HG03565 (cell line): ENCODE measurements at regions not wholly inside any gene's neighbourhood (a gene's known extent, or its start where the extent isn't known, plus 50 kb on each side); places are given as distances from the start of the nearest gene placed in this dataset.
A peak's percentile ranks its signal among the peaks of the same experiment; 100 is the strongest.
"Not testable (repeated sequence)": the region's sequence is repeated elsewhere in the genome, so short reads cannot be mapped to it uniquely, and the experiment has no call there.

ENCODE experiments used
- ATAC-seq: cut with Tn5 transposase; IDR thresholded peaks from one replicate; pipeline ENCODE4 v1.9.1; 2021; ENCODE audit warnings: mild to moderate bottlenecking, moderate library complexity; ENCODE audit not compliant: unreplicated experiment

DNA sequence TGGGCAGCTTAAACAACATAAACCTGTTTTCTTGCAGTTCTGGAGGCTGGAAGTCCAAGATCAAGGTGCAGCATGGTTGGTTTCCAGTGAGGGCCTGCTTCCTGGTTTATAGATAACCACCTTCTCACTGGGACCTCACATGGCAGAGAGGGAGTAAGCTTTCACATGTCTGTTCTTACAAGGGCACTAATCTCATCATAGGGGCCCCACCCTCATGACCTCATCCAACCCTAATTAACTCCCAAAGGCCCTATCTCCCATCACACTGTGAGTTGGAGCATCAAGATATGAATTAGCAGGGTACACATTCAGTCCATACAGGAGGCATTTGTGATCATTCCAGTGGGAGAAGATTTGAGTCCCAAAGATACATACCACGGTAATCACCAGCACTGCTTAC is 50.5 kb upstream of the GRIN2A start:
- no peak for ATAC-seq

DNA sequence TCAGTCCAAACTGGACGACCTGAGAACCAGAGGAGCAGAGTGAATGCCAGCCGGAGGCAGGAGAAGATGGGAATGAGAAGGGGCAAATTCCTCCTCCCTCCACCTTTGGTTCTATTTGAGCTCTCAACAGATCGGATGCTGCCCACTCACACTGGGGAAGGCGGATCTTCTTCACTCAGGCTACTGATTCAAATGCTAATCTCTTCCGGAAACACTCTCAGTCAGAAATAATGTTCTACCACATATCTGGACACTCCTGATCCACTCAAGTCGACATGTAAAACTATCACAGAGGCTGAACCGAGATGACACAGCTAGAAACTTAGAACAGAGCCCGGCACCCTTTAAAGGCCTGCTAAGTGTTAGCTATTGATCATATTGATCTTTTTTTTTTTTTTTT is 57.4 kb upstream of the GRIN2A start:
- no peak for ATAC-seq

DNA sequence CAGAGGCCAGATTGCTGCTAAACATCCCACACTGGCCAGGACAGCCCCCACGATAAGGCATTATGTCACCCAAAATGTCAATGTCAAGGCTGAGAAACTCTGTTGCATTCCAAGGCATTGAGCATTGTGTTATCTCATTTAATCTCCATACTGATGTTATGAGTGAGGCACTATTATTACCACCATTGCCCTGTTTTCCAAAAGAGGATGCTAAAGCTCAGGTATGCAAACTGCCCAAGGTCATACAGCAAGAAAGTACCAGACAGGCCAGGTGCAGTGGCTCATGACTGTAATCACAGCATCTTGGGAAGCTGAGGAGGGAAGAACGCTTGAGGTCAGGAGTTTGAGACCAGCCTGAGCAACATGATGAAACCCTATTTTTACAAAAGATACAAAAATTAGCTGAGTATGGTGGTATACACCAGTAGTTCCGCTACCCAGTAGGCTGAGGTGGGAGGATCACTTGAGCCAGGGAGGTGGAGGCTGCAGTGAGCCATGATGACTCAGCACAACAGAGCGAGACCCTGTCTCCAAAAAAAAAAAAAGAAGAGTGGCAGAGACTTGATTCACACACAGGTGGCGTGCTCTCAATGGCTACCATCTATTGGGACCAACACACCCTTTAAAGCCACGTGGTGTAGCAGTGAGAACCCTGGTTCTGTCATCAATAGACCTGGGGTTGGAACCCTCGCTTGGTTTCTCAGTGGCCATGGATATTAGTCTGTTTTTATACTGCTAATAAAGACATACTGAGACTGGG is 58.8 kb upstream of the GRIN2A start:
- no peak for ATAC-seq

DNA sequence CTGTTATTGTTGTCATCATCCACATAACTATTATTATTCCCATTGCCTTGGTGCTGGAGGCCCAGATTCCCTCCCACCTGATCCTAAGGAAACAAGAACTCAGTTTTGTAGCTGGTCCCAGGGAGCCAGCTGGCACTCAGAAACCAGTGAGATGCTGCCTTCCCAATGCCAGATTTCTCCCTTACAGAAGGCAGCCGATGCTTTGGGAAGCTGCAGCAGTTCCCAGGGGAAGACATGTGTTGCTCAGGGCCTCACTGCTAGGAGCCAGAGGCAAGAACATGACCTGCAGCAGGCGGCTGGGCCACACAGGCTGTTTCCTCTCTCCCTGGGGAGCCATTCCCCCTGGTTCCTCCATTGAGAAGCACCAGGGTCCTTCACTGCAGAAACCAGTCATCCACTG is 59.9 kb upstream of the GRIN2A start:
- no peak for ATAC-seq

DNA sequence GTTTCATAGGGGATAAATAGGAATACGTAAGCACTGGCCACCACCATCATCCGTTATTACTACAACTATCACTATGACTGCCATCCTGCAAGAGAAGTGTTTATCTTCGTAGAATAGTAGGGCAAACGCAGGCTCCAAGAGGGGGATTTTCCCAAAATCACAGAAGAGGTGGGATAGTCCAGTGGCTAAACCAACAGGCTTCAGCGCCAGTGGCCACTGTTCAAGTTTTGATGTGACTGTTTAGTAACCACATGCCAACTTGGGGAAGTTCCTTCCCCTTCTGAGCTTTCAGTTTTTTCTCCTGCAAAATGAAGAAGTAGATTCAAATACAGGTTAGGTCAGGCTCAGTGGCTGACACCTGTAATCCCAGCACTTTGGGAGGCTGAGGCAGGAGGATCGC is 60.7 kb upstream of the GRIN2A start:
- ATAC-seq: peak; percentile 51

DNA sequence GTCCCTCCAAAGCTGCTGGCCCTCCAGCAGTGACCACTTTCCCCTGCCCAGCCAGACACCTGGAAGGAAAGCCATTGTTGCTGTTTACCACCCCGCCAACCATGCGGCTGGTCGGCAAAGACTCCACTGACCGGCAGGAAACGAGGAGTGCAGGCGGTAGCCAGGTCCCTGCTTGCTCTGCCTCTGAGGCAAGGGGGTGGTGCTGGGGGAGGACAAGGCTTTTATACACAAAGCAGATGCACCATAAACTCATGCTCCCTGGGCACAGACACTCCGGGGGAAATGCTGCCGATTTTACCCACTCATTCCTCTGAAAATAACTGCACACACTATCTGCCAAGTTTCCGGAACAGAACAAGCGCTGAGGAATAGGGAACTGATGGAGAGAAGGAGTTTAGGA is 62.8 kb upstream of the GRIN2A start:
- no peak for ATAC-seq

DNA sequence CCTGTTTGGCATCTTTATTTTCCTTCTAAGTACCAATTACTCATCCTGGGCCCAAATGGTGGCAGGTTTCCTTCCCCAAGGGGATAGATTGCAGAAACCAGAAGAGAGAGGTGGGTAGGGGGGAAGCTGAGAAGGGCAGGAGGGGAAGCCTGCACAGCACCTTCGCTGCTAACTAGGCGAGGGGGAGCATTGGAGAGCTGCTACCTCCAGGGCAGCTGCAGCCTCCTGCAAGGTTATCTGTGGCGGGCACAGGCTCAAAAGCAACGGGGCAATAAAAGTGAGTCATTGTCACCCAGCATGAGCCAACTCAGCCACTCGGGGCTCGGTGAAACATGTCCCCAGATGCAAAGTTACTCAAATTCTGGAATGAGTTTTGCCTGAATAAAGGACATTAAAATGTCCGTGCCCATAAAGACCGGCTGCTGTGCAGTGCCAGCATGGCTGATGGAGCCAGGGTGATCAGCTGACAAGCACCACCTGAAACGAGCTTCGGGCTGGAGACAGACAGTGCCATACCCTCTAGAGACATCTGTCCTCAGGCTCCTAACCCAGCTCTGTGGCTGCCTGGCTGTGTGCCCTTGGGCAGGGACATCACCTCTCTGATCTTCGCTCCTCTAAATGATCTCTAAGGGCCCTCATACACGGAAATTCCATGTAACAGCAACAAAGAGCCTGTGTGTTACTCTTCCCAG is 68.1 kb upstream of the GRIN2A start:
- no peak for ATAC-seq

DNA sequence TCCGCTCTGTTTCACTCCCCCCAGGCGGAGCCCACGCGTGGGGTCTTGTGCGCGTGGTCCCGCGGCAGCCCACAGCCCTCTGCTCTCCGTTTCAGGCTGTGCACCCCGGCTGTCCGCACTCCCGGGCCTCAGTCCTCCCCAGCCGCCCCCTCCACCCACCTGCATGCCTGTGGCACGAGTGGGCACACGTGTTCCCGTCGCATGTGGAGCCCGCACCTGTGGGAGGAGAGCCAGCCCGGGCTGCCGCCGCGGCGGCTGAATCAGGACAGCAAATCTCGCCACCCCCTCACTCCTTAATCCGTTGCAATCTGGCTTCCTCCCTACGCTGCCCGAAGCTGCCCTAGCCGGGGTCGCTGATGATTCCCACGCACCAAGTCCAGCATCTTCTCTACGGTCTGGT is 69.9 kb upstream of the GRIN2A start:
- ATAC-seq: no peak

DNA sequence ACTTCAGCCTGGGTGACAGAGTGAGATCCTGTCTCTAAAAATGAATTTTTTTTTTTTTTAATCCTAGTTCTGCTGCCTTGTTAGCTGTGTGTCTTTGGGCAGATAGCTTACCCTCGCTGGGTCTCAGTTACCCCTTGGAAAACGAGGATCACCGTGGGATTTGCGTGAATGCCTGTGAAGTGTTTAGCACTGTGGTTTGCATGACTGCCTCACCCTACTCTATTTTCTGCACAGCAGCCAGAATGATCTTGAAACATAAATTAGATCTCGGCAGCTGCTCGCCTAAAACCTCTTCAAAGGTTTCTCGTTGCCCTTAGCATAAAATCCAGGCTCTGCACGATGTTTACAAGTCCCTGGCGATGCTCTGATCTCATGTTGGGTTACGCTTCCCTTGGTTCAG is 71.2 kb upstream of the GRIN2A start:
- no peak for ATAC-seq

DNA sequence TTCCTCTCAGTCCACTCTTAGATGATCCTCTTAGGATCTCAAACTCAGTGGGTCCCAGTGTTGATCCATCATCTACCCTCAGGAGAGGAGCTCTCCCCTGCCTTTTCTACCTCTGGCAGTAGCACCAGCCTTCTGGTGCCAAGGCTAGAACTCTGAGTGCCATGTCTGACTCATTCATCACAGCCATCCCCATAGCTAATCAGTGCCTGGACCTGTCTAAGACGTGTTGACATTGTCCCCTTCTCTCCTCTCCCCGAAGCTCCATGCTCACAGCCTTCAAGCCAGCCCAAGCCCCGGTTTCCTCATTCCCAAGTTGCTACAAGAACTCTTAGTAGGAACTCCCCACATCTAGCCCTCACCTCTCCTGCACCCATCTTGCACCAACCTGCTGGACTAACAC is 73.5 kb upstream of the GRIN2A start:
- ATAC-seq: no peak

DNA sequence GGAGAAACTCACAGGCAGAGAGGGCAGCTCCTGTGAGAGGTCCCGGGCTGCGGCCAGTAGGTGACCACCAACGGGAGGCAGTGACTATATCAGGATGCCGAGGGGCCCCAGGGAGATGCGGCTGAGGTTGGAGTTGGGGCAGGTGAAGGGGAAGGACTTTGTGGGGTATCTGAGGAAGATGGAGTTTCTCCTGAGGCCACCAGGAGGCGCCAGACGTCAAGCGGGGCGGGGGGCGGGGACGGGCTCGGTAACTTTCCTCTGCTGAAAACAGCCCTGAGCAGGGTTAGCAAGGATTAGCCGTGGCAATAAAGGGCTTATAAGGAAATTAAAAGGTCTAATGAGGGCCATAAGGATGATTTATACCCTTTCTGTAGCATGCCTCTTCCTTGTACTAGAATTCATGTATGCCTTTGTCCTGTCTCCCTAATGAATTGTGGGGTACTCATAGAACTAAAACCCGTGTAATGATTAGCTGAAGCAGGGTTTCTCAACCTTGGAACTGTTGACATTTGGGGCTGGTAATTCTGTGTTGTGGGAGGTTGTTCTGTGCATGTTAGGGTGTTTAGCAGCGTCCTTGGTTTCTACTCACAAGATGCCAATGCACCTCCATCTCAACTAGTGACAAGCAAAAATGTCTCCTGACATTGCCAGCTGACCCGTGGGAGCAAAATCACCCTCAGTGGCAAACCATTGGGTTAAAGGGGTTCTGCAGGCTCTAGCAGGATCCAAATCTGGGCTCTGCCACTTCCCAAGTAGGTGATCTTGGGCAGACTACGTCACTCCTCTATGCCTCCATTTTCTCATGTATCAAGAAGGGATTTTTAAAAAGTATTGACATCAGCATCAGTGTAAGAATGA is 74.8 kb upstream of the GRIN2A start:
- no peak for ATAC-seq

DNA sequence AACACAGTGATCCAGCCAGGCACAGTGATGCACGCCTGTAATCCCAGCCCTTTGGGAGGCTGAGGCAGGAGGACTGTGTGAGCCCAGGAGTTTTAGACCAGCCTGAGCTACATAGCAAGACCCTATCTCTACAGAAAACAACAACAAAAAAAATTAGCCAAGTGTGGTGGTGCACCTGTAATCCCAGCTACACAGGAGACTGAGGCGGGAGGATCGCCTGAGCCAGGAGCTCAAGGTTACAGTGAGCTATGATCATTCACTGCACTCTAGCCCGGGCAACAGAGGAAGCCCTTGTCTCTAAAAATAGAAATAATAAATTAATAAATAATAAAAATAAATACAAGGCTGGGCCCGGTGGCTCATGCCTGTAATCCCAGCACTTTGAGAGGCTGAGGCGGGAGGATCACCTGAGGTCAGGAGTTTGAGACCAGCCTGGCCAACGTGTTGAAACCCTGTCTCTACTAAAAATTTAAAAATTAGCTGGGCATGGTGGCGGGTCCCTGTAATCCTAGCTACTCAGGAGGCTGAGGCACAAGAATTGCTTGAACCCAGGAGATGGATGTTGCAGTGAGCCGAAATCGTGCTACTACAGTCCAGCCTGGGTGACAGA is 75.5 kb upstream of the GRIN2A start:
- not testable (repeated sequence) for ATAC-seq

DNA sequence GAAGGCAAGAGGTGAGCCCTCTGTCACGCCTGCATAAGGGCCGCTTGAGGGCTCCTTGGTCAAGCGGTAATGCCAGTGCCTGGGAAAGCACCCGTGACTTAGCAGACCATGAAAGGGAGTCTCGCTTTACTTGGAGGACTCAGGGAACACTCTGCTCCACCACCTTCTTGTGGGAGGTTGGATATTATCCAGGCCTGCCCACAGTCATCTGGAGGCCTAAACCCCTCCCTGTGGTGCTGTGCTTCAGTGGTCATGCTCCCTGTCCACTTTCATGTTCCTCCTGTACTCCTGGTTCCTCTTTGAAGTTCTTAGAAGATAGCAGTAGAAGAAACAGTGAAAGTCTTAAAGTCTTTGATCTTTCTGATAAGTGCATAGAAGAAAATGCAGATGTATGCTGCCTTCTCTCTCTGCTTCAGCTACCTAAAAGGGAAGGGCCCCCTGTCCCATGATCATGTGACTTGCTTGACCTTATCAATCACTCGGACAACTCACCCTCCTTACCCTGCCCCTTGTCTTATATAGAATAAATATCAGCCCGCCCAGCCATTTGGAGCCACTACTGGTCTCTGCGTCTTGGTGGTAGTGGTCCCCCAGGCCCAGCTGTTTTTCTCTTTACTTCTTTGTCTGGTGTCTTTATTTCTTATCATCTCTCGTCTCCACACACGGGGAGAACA is 76.8 kb upstream of the GRIN2A start:
- ATAC-seq: not testable (repeated sequence)

DNA sequence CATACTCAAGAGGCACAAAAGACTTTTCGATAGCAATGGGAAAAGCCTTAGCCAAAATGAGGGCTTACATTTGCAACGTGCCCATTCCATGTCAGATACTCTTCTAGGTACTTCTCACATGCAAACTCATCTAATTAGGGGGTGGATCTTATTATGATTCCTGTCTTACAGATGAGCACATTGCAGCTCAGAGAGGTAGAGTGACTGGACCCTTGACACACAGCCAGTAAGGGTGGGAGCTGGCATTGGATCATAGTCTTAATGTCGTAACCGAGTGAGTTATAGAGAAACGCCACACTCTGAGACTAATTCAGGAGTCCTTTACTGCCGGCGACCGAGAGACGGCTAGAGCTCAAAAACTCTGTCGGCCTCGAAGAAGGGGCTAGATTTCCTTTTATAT is 78.8 kb upstream of the GRIN2A start:
- ATAC-seq: no peak

DNA sequence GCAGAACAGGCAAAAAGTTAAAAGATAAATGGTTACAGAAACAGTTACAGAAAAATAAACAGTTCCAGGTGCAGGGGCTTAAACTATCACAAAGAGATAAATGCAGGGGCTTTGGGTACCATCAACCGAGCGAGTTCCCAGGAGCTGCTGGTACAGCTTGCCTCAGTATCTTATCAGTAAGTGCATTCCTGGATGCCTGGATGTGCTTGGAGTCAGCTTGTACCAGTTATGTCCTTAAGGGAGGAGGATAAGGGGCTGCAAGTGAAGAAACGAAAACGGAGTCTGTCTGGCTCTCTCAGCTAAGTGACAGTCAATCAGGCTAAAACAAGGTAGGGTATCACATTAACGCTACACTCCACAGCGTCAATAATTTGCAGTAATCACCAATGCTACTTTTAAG is 79.3 kb upstream of the GRIN2A start:
- not testable (repeated sequence) for ATAC-seq

DNA sequence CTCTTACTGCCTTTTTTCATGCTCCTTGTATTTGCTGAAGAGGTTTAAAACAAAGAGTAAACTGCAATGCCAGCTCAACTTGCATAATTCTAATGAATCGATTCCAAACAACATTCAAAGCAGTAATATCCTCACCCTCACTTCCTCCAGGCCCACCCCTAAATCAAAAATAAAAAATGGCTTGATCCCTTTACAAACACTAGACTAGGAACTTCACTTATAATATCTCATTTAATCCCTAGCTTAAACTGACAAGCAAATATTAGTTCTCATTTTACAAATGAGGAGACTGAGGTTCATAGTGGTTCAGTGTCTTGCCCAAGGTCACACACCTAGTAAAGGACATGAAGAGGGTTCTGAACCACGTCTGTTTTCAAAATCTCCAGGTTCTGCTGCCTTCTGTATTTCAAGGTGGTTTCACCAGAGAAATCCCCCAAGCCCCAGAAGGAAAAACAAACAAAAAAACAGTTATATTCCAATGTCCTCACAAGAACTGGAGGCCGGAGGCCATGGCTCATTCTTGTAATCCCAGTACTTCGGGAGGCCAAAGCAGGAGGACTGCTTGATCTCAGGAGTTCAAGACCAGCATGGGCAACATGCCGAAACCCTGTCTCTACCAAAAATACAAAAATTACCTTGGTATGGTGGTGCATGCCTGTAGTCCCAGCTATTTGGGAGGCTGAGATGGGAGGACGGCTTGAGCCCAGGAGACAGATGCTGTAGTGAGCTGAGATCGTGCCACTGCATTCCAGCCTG is 80.3 kb upstream of the GRIN2A start:
- ATAC-seq: no peak

DNA sequence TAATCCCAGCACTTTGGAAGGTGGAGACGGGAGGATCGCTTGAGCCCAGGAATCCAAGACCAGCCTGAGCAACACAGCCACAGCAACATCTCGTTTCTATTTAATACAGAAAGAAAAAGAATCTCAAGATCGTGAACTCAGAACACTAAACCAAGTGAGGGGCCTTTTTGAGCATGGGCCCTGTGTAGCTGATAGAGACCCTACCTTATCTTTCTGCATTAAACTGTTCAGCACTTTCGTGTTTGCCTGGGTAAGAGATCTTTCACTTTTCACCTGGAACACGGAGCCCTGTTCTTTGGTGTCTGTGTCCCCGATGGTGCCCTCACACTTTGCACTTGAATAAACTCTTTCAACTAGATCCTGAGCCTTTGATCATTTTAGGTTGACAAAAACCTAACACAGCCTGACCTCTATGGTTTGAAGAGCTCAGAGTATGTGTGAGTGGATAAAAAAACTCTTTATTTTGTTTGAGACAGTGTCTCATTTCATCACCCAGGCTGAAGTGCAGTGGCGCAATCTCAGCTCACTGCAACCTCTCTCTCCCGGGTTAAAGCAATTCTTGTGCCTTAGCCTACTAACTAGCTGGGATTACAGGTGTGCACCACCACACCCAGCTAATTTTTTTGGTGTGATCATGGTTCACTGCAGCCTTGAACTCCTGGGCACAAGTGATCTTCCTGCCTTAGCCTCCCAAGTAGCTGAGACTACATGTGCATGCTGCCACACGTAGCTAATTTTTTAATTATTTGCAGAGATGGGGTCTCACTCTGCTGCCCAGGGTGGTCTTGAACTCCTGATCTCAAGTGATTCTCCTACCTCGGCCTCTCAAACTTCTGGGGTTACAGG is 83.8 kb upstream of the GRIN2A start:
- ATAC-seq: no peak

DNA sequence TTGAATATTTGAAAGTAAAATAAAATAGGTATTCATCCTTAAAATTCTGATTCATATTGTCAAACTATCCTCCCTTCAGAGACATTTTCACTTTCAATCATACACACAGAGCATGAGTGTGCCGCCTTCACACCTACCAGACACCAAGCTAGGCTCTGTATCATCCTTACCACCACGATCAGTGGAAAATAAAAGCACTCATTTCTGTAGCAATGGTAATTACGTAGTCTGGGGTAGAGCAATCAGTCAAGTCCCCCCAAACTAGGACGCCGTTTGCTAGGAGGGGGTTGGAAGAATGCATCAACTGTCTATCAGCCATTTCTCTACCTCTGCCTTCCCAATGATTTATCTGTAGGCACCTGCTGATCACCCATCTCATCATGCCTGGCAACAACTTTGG is 84.6 kb upstream of the GRIN2A start:
- ATAC-seq: peak; percentile 80

DNA sequence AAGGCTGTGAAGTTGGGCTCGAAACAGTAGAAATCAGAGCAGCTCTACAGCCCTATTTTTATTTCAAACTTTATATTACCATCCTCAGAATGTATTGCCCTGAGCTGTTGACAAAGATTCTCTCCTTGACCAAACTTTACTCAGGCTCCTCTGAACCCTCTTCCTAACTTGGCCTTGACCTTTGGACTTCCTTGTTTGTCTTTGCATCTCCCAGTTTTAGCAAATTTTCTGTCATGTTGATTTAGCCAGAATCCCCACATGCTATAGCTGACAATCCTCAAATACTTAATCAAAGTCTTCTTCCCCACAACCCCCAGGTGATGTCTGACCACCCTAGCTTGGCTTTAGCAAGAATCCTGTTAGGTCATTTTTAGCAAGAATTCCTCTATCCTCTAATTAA is 87.4 kb upstream of the GRIN2A start:
- ATAC-seq: no peak
